Stimulated activated CD4-positive, alpha-beta T cell treated with anti-CD3 and anti-CD28 coated beads, Interleukin-15, amount 100 ng/mL, for 48 hours (primary cell): ENCODE measurements at regions not wholly inside any gene's neighbourhood (a gene's known extent, or its start where the extent isn't known, plus 50 kb on each side); places are given as distances from the start of the nearest gene placed in this dataset.
"Not testable (repeated sequence)": the region's sequence is repeated elsewhere in the genome, so short reads cannot be mapped to it uniquely, and the experiment has no call there.

ENCODE experiments used
- DNase-seq, 2 donors: peaks; one replicate each; pipeline ENCODE4 v3.0.0-alpha.2; 2020; ENCODE audit warnings: low read depth in 2 of 2

GRCh38 chr5:96209829-96210228 lies 223.2 kb downstream of the PCSK1 start:
- DNase-seq = no peak

- DNase-seq = no peak
These were observed 225.6 kb downstream of the PCSK1 start for GRCh38 chr5:96207420-96207819.

GRCh38 chr5:96203761-96204160 lies 229.3 kb downstream of the PCSK1 start:
- no peak for DNase-seq

GRCh38 chr5:96201503-96201902 lies 231.5 kb downstream of the PCSK1 start:
- no peak for DNase-seq

GRCh38 chr5:96200641-96201040 lies 232.4 kb downstream of the PCSK1 start:
- DNase-seq = no peak

GRCh38 chr5:96199713-96200183 lies 233.3 kb downstream of the PCSK1 start:
- no peak for DNase-seq

GRCh38 chr5:96198356-96199058 lies 234.5 kb downstream of the PCSK1 start:
- DNase-seq = no peak

- not testable (repeated sequence) for DNase-seq
These were observed 235.3 kb downstream of the PCSK1 start for GRCh38 chr5:96197767-96198166.

GRCh38 chr5:96197347-96197746 lies 235.7 kb upstream of the ELL2 start:
- DNase-seq = no peak

GRCh38 chr5:96196890-96197289 lies 235.2 kb upstream of the ELL2 start:
- DNase-seq = no peak

GRCh38 chr5:96196407-96196806 lies 234.8 kb upstream of the ELL2 start:
- no peak for DNase-seq

- DNase-seq = no peak
These were observed 233.5 kb upstream of the ELL2 start for GRCh38 chr5:96195123-96195522.

- DNase-seq = no peak
These were observed 232.9 kb upstream of the ELL2 start for GRCh38 chr5:96194593-96194992.

GRCh38 chr5:96193946-96194345 lies 232.3 kb upstream of the ELL2 start:
- DNase-seq = no peak

GRCh38 chr5:96189987-96190386 lies 228.3 kb upstream of the ELL2 start:
- DNase-seq = no peak

GRCh38 chr5:96189028-96189826 lies 227.6 kb upstream of the ELL2 start:
- no peak for DNase-seq

- no peak for DNase-seq
These were observed 225.8 kb upstream of the ELL2 start for GRCh38 chr5:96187309-96188027.

- not testable (repeated sequence) for DNase-seq
These were observed 222.9 kb upstream of the ELL2 start for GRCh38 chr5:96184510-96184909.

- DNase-seq = no peak
These were observed 219.2 kb upstream of the ELL2 start for GRCh38 chr5:96180684-96181435.

- no peak for DNase-seq
These were observed 215.7 kb upstream of the ELL2 start for GRCh38 chr5:96177303-96177869.

- no peak for DNase-seq
These were observed 214.4 kb upstream of the ELL2 start for GRCh38 chr5:96176022-96176421.
